Hematopoietic multipotent progenitor cell treated with erythropoietin and hydrocortisone succinate and interleukin-3 and kit ligand, for 15 days (in vitro differentiated cells): ENCODE measurements at regions not wholly inside any gene's neighbourhood (a gene's known extent, or its start where the extent isn't known, plus 50 kb on each side); places are given as distances from the start of the nearest gene placed in this dataset.
"Not testable (repeated sequence)": the region's sequence is repeated elsewhere in the genome, so short reads cannot be mapped to it uniquely, and the experiment has no call there.

Source experiments
- DNase-seq: peaks from one replicate; pipeline ENCODE4 v3.0.0-alpha.2; 2015; ENCODE audit warnings: low spot score

- DNase-seq = no peak
These were observed 182.6 kb upstream of the CXCL12 start for GRCh38 chr10:44567471-44567870.

DNA sequence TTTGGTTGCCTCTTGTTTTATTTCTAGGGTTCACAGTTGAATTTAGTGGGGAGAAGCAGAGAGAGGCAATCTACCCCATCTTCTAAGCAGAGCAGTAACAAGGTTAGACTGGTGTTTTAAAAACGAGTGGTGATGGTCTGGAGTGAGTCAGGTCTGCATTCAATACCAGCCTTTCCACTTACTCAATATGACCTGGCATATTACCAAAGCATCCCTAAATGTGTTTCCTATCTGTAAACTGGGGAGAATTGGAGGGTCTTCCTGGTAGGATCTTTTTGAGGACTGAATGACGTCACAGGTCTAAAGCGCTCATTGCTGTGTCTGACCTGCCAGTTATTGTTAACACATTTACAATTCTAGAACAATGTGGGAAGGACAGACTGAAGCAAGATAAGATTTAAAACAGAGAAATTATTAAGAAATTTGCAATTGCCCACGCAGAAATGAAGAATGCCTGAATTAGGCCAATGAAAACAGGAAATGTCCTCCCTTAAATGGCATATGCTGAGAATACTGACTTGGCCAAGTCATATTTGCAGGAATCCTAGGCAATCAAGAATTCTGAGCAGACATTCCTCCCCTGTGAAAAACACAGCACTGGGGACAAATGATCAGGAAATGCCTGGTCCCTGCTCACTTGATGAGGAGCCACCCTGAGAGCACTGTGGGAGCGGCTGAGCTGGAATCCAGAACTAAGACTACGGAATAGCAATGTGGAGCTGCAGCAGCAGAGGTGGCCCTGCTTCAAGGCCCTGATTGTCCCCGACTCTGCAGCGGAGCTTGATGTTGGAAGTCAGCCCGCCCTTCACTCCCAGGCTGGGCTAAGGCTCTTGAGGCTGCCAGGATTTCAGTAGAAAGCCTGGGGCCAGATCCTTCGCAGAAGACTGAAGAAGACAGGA, 184.5 kb upstream of the CXCL12 start:
- no peak for DNase-seq

DNA sequence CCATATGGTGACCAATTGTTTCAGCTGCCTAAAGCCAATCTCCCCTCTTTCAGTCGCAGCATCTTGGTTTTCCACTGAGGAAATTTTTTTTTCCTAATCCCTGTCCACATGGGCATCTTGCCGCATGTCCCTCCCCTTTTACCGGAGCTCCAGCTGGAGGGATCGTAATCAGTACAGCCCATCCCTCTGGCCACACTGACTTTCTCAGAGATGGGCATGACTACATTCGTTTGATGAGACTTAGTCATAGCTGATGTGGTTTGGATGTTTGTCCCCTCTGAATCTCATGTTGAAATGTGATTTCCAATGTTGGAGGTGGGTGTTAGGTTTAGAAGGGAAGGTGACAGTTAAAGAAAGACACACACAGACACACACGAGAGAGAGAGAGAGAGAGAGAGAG, 186.8 kb upstream of the CXCL12 start:
- DNase-seq = no peak

DNA sequence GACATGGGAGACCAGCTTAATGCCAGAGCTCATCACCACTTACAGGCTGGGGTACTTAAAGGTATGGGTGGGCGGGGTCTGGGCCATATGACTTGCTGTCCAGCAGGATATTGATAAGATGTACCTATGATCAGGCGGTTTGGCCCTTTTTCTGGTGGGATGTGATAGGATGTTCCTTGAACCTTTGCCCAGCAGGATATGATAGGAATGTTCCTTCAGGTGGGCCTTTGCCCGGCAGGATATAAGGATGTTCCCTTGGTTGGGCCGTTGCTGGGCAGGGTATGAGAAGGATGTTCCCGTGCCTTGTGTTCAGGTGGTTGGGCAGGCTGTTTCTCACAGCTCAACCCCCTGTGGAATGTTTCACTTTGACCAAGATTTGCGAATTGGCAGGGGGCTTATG, 187.2 kb upstream of the CXCL12 start:
- no peak for DNase-seq

DNA sequence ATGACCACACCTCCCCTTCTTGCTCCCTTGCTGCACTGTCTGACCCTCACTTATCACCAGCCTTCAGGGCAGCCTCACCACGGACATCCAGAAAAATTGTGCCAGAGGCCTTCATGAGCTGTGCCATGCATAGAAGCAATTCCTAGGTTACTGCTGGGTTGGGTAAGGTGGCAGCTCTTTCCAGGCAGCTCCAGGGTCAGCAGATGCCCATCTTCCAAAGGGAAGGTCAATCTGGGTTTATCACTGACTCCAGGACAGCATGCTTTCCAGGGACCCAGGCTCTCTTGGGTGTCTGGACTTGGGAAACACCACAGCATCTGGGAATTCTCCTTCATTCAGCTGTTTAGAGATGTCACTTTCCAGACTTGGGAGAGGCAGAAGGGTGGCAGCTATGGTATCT, 188.9 kb upstream of the CXCL12 start:
- no peak for DNase-seq

- no peak for DNase-seq
These were observed 189.9 kb upstream of the CXCL12 start for GRCh38 chr10:44574596-44575480.

- DNase-seq = no peak
These were observed 190.9 kb upstream of the CXCL12 start for GRCh38 chr10:44575601-44576380.

DNA sequence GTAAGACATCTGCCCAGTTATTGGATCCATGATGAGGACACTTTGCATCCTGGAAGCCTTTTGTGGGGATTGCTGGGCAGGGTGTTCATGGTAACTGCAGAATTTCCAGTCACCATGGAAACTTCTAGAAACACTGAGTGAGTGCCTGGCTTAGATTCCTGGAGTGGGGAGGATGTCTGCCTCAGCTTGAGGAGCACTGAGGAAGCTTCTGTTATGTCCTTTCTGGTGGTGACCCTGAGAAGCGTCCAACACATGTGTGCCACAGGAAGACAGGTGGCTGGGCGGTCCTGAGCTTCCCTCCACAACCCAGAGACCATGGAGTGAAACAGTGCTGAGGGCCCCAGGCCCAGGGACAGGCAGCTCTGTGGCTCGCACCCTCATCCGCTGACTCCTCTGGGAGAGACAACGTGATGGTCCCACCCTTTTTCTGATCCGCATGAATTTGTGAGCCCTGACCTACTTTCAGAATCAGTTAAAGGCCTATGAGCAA, 191.8 kb upstream of the CXCL12 start:
- no peak for DNase-seq

GRCh38 chr10:44577533-44577932, 192.6 kb upstream of the CXCL12 start:
- DNase-seq = no peak

GRCh38 chr10:44578271-44578670, 193.4 kb upstream of the CXCL12 start:
- no peak for DNase-seq

DNA sequence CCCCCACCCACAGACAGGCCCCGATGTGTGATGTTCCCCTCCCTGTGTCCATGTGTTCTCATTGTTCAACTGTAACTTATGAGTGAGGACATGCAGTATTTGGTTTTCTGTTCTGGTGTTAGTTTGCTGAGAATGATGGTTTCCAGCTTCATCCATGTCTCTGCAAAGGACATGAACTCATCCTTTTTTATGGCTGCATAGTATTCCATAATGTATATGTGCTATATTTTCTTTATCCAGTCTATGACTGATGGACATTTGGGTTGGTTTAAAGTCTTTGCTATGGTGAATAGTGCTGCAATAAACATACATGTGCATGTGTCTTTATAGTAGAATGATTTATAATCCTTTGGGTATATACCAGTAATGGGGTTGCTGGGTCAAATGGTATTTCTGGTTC, 194.1 kb upstream of the CXCL12 start:
- not testable (repeated sequence) for DNase-seq

GRCh38 chr10:44581996-44582395, 197.1 kb upstream of the CXCL12 start:
- no peak for DNase-seq

- DNase-seq = no peak
These were observed 202.8 kb upstream of the CXCL12 start for GRCh38 chr10:44587488-44588318.

GRCh38 chr10:44589181-44589943, 204.5 kb upstream of the CXCL12 start:
- DNase-seq = no peak

GRCh38 chr10:44589944-44590449, 205.1 kb upstream of the CXCL12 start:
- no peak for DNase-seq

DNA sequence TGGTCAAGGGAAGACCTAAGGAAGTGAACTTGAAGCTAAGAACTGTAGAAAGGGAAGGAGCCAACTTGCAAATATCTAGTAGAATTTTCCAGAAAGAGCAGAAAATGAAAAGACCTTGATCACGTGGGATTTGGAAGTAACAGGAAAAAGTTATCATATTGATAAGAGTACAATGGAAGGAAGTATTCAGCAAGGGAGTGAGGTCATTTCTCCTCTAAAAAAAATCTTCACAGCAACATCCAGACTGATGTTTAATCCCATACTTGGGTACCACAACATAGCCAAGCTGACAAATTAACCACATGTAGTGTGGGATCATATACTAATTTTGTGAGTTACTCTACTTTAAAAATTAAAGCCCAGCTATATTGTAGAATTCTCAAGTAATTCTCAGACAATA, 207.0 kb upstream of the CXCL12 start:
- no peak for DNase-seq

DNA sequence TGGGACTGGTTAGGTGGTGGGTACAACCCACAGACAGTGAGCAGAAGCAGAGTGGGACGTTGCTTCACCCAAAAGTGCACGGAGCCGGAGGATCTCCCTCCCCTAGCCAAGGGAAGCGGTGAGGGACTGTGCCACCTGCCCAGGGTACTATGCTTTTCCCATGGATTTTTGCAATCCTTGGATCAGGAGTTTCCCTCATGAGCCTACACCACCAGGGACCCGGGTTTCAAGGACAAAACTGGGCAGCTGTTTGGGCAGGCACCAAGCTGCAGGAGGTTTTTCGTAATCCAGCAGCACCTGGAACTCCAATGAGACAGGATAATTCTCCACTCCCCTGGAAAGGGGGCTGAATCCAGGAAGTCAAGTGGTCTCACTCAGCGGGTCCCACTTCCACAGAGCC, 209.1 kb upstream of the CXCL12 start:
- no peak for DNase-seq

DNA sequence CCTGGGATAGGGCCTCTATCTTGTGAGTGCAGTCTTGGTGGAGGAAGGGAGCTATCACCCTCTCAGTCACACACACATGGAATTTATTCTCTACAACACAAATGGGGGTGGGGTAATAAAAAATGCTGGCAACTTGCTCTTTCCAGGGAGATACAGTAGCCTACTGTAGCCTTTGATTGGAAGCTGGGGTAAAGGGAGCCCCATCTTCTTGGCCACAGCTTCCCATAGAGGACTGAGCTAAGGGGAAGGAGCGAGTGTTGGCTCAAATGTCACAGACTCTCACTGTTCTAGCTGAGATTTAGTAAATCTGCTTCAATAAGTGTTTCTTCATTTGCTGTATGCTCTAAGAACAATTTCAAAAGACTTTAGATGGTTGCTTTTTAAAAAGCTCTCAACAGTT, 222.2 kb upstream of the CXCL12 start:
- DNase-seq = no peak

DNA sequence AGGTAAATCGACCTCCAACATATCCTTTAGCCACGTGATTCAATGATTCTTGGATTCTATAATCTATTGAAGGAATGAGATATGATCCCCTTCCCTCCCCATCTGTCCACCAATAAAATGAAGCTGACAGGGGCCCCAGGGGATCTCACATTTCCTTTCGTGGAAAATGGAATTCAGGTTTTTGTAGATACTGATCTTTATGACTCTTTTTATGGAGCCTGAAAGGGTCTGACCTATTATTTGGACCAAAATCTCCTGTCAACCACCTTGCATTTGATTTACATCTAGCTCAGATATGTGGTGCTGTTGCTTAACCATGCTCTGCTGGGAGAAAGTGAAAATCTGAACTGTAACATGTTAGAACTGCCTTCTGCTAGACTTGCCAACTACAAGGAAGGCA, 234.0 kb upstream of the CXCL12 start:
- no peak for DNase-seq

DNA sequence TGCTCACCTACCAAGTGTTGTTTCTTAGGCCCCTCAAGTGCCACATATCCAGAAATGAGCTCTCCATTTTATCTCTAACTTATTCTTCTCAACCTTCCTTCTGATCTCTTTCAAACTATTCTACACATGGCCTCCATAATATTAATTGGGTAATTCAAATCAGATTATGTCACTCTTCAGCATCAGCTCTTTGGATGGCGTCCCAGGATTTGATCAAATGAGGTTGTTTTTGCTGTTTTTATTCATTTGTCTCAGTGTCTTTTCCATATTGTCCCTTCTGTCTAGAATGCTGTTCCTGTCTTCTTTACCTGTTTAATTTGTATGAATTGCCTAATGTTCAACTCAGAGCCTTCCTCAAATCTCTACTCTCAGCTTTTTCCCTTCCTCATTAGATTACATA, 234.6 kb upstream of the CXCL12 start:
- no peak for DNase-seq
